ENCODE measurements at regions not wholly inside any gene's neighbourhood (a gene's known extent, or its start where the extent isn't known, plus 50 kb on each side); places are given as distances from the start of the nearest gene placed in this dataset.

DNA sequence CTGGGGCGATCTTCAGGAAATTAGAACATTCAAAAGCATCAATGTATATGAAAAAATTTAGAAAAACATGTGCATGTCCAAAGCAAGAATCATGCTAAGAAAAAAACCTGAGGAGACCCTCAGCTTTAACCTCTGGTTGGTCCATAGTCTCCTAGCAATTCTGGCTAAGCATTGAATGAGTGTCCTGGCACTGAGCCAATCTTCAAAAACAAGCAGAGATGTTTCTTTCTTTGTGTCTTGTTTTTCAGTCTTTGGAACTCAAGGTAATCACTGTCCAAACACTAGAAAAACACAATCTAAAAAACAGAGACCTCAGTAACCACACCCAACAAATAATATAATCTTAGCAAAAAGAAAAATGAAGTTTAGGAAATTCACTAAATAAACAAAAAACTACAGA, 205.4 kb upstream of the CARD18 start:
- TF ChIP-seq, protein P1, sequence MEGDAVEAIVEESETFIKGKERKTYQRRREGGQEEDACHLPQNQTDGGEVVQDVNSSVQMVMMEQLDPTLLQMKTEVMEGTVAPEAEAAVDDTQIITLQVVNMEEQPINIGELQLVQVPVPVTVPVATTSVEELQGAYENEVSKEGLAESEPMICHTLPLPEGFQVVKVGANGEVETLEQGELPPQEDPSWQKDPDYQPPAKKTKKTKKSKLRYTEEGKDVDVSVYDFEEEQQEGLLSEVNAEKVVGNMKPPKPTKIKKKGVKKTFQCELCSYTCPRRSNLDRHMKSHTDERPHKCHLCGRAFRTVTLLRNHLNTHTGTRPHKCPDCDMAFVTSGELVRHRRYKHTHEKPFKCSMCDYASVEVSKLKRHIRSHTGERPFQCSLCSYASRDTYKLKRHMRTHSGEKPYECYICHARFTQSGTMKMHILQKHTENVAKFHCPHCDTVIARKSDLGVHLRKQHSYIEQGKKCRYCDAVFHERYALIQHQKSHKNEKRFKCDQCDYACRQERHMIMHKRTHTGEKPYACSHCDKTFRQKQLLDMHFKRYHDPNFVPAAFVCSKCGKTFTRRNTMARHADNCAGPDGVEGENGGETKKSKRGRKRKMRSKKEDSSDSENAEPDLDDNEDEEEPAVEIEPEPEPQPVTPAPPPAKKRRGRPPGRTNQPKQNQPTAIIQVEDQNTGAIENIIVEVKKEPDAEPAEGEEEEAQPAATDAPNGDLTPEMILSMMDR (IDR thresholded peaks at IDR 0.05; ENCODE audit: low read depth, low read length) = no peak
- TF ChIP-seq POLR2A (IDR thresholded peaks at IDR 0.05; ENCODE audit: extremely low read depth, insufficient read length) = no peak
- TF ChIP-seq MYC (IDR thresholded peaks at IDR 0.05; ENCODE audit: low read depth, low read length) = no peak
- TF ChIP-seq, protein P2, sequence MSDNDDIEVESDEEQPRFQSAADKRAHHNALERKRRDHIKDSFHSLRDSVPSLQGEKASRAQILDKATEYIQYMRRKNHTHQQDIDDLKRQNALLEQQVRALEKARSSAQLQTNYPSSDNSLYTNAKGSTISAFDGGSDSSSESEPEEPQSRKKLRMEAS (IDR thresholded peaks at IDR 0.05; ENCODE audit: low read depth, low read length) = no peak
